Endothelial cell of umbilical vein (primary cell): ENCODE measurements at regions not wholly inside any gene's neighbourhood (a gene's known extent, or its start where the extent isn't known, plus 50 kb on each side); places are given as distances from the start of the nearest gene placed in this dataset.

Experiments used
- CTCF ChIP-seq, 2 donors: IDR thresholded peaks; 1 replicate in 1 of 2; 2 replicates in 1 of 2; pipeline ENCODE4 v1.5.1; 2011; ENCODE audit warnings: low read length in 2 of 2, mild to moderate bottlenecking in 2 of 2, moderate library complexity in 2 of 2, control low read depth in 1 of 2, inconsistent platforms in 1 of 2, low read depth in 1 of 2; ENCODE audit not compliant: insufficient read depth in 1 of 2; ENCODE audit errors: extremely low read depth in 1 of 2
- EZH2 ChIP-seq: IDR thresholded peaks from 2 replicates; pipeline ENCODE4 v1.6.1; 2012; ENCODE audit warnings: borderline replicate concordance, low read depth, mild to moderate bottlenecking, moderate library complexity, low read length, inconsistent platforms; ENCODE audit not compliant: severe bottlenecking
- FOS ChIP-seq: IDR thresholded peaks from 2 replicates; pipeline ENCODE4 v1.6.1; 2011; ENCODE audit warnings: mild to moderate bottlenecking, low read length, moderate library complexity, borderline replicate concordance; ENCODE audit not compliant: insufficient read depth
- MYC ChIP-seq: IDR thresholded peaks from one replicate; pipeline ENCODE4 v1.6.1; 2011; ENCODE audit warnings: mild to moderate bottlenecking, low read depth, low read length
- POLR2A ChIP-seq: IDR thresholded peaks from 2 replicates; pipeline ENCODE4 v1.6.1; 2012; ENCODE audit warnings: low read depth, mild to moderate bottlenecking, control low read depth, low read length

DNA sequence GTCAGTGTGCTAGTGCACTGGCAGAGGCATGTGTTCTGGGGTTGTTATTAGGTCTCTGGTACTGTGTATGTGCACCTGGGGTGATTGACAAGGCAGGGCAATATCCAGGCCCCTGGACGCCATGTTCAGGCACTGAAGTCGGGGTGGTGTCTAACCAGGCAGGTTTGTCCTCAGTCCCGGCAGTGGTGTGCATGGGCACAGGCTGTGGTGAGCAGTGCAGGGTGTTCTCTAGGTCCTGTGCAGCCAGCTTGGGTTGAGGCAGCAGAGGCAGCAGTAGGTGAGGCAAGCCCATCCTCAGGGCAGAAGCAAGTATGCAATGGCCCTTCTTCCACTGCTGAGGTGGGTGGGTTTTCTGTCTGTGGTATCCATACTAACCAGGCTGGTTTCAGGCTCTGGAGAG is 252.3 kb upstream of the LRRC7 start:
- TF ChIP-seq EZH2, result no peak
- TF ChIP-seq FOS, result no peak
- TF ChIP-seq CTCF (IDR thresholded peaks at IDR 0.05; ENCODE audit: extremely low read depth in 1 of 2, insufficient read depth in 1 of 2, low read depth in 1 of 2, low read length in 2 of 2), result no peak
- no peak for TF ChIP-seq POLR2A
- no peak for TF ChIP-seq MYC
